AG04450 (cell line): ENCODE measurements at regions not wholly inside any gene's neighbourhood (a gene's known extent, or its start where the extent isn't known, plus 50 kb on each side); places are given as distances from the start of the nearest gene placed in this dataset.
A peak's percentile ranks its signal among the peaks of the same experiment; 100 is the strongest.

Source experiments
- CTCF ChIA-PET: fragments of 300-600, 350-600 bp; formaldehyde crosslinking; extraction: SDS; loops from one replicate; lab custom pipeline; 2022; ENCODE audit warnings: antibody characterized with exemption, inconsistent platforms; lab: Charles Lee
- POLR2A ChIA-PET: fragments of 350-600 bp; formaldehyde crosslinking; extraction: SDS; loops from one replicate; lab custom pipeline; 2021; ENCODE audit warnings: antibody characterized with exemption, inconsistent platforms; lab: Yijun Ruan, JAX
- DNase-seq: peaks from one replicate; pipeline ENCODE4 v3.0.0-alpha.2; 2011; ENCODE audit warnings: low read depth, low spot score
- H3K27ac ChIP-seq: one replicate; pipeline ENCODE4 v1.5.1; 2012; ENCODE audit warnings: low read depth, low read length, control low read depth
- H3K27me3 ChIP-seq: one replicate; pipeline ENCODE4 v1.6.0; 2012; ENCODE audit warnings: low read length; ENCODE audit not compliant: control insufficient read depth, insufficient read depth
- H3K4me3 ChIP-seq: 2 replicates; pipeline ENCODE4 v1.5.1; 2011; ENCODE audit warnings: mild to moderate bottlenecking, low read depth, low read length, control low read depth
- H3K9me3 ChIP-seq: 2 replicates; pipeline ENCODE4 v1.5.1; 2012; ENCODE audit warnings: low read length; ENCODE audit not compliant: control insufficient read depth, insufficient read depth
- TF ChIP-seq, protein P1 (sequence below): IDR thresholded peaks from 2 replicates; pipeline ENCODE4 v1.5.1; 2011; ENCODE audit warnings: low read depth, low read length, control low read depth, inconsistent platforms

DNA sequence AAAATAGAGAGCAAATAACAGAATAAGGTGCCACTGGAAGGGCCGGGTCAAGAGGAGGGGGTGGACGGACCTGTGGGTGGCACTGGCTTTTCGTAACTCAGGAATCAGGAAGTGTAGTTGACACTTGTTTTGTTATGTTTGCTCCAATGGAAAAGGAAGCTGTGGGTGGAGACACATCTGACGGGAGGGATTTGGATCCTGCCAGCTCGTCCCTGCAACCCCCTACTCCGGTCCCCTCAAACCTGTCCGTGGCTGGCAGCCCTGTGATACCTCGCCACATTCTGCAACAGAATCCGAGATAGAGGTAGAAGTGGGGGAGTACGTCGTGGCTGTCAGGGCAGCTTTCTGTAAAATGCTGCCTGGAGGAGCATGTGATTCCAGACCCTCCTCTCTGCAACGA, 104.2 kb upstream of the IER5L start:
- H3K9me3 ChIP-seq = no peaks in the 10 kb centered on the region

DNA sequence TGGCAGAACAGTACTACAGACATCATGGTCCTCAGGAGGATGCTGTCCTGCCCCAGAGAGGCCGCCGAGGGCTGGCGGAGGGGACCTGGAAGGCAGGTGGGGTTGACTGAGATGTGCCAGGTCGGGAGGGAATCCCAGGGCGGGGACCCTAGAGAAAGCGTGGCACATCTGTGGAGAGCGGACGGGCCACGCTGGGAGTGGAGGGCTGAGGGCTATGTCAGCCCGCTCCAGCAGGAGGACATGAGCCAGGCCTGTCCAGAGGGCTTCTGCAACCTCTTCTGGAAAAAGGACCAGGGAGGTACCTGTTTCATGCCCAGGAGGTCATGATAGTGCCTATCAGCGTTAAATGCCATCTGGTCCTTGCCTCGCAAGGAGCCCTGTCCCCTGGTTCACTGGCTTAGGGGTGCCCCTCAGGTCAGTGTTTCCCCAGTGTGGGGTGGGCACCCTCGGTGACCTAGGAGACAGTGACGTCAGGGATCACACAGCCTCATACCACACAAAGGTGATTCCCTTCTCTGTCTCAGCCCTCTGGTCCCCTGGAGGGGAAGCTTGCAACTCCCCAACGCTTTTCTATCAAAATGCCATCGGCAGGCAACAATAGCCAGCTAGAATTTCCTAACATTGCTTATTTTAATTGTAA, 103.6 kb upstream of the IER5L start:
- POLR2A ChIA-PET = no interaction called here
- no peak for DNase-seq

More for the DNA sequence above, 104.2 kb upstream of the IER5L start:
- POLR2A ChIA-PET = interaction anchor here (0.8 to 1.3 kb wide), 2 partner anchors 38 to 104 kb away, joined by 3 read pairs; partner anchors contain the start of gene IER5L
- CTCF ChIA-PET = interaction anchor here (0.6 kb wide), 1 partner anchor 56 kb away, joined by 4 read pairs; no protein-coding TSS in a partner anchor
- DNase-seq = no peak
- no peak overlapping the region for H3K27ac ChIP-seq
- H3K27me3 ChIP-seq = no peaks in the 10 kb centered on the region
- TF ChIP-seq, protein P1, sequence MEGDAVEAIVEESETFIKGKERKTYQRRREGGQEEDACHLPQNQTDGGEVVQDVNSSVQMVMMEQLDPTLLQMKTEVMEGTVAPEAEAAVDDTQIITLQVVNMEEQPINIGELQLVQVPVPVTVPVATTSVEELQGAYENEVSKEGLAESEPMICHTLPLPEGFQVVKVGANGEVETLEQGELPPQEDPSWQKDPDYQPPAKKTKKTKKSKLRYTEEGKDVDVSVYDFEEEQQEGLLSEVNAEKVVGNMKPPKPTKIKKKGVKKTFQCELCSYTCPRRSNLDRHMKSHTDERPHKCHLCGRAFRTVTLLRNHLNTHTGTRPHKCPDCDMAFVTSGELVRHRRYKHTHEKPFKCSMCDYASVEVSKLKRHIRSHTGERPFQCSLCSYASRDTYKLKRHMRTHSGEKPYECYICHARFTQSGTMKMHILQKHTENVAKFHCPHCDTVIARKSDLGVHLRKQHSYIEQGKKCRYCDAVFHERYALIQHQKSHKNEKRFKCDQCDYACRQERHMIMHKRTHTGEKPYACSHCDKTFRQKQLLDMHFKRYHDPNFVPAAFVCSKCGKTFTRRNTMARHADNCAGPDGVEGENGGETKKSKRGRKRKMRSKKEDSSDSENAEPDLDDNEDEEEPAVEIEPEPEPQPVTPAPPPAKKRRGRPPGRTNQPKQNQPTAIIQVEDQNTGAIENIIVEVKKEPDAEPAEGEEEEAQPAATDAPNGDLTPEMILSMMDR = no peak
- H3K4me3 ChIP-seq = no peak overlapping the region

GRCh38 chr9:129280623-129281271, 102.7 kb upstream of the IER5L start:
- no peaks in the 10 kb centered on the region for H3K9me3 ChIP-seq
- no peaks in the 10 kb centered on the region for H3K27me3 ChIP-seq
- TF ChIP-seq, protein P1 = no peak
- POLR2A ChIA-PET = no interaction called here
- no peak overlapping the region for H3K27ac ChIP-seq
- DNase-seq = no peak
- CTCF ChIA-PET = no interaction called here
- no peak overlapping the region for H3K4me3 ChIP-seq

More for the DNA sequence above, 103.6 kb upstream of the IER5L start:
- CTCF ChIA-PET = no interaction called here
- Histone ChIP-seq H3K27ac (no peak overlapping the region), H3K4me3 (no peak overlapping the region), H3K9me3 (no peaks in the 10 kb centered on the region), H3K27me3 (no peaks in the 10 kb centered on the region)
- TF ChIP-seq, protein P1 = no peak

DNA sequence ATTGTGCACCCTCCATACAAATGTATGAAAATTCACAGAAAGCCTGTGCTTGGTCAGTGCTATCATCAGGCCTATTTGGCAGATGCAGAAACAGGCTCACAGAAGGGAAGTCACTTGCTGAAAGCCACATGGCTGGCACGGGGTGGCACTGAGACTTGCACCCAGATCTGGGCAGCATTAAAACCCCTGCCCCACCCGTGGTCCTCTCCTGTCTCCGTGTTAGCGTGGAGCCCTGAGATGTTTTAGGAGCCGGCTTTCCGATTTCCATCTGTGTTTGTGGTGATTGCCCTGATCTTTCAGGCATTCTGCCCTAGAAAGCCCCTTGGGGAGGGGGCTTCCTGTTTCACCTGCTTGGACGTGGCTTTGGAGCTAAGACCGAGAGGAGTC, 102.2 kb upstream of the IER5L start:
- Histone ChIP-seq H3K4me3 (no peak overlapping the region), H3K27me3 (no peaks in the 10 kb centered on the region), H3K9me3 (no peaks in the 10 kb centered on the region), H3K27ac (no peak overlapping the region)
- TF ChIP-seq, protein P1 = no peak
- CTCF ChIA-PET = no interaction called here
- DNase-seq = no peak
- POLR2A ChIA-PET = no interaction called here

GRCh38 chr9:129278391-129279237, 100.6 kb upstream of the IER5L start:
- POLR2A ChIA-PET = no interaction called here
- no peak overlapping the region for H3K4me3 ChIP-seq
- DNase-seq = no peak
- peak overlapping the region; percentile 21 for H3K27ac ChIP-seq
- CTCF ChIA-PET = no interaction called here
- H3K9me3 ChIP-seq = no peaks in the 10 kb centered on the region
- TF ChIP-seq, protein P1 = no peak
- no peaks in the 10 kb centered on the region for H3K27me3 ChIP-seq
